Right lobe of liver (tissue), 4 donors: ENCODE measurements at regions not wholly inside any gene's neighbourhood (a gene's known extent, or its start where the extent isn't known, plus 50 kb on each side); places are given as distances from the start of the nearest gene placed in this dataset.

ENCODE experiments used
- CTCF ChIP-seq, 4 donors: fragments of 200-600 bp in 3 of 4; fragments of 450-650 bp in 1 of 4; IDR thresholded peaks; one replicate each; pipeline versions ENCODE4 v1.5.1 to v1.8.0; 2016 to 2022; ENCODE audit warnings: antibody characterized with exemption in 4 of 4, mild to moderate bottlenecking in 2 of 4
- POLR2A ChIP-seq: fragments of 450-650 bp; IDR thresholded peaks from one replicate; pipeline ENCODE4 v1.6.1; 2017; ENCODE audit warnings: antibody characterized with exemption, mild to moderate bottlenecking
- donor health status: DM: no; HTN: no; CAD: no.
- donor health status: DM: no; HTN: no; CAD: no.
- donor health status: DM: no; HTN: yes; CAD: no.

- TF ChIP-seq CTCF (IDR thresholded peaks at IDR 0.05) = no peak
- TF ChIP-seq POLR2A = no peak
These were observed 772.5 kb downstream of the TBC1D22A start for GRCh38 chr22:47534804-47535410.
